Psoas muscle (tissue), 7 donors: ENCODE measurements at regions not wholly inside any gene's neighbourhood (a gene's known extent, or its start where the extent isn't known, plus 50 kb on each side); places are given as distances from the start of the nearest gene placed in this dataset.

ENCODE experiments used
- ATAC-seq, 4 donors: fragments of 200-7000 bp; cut with Tn5 transposase; one replicate each; pipeline ENCODE4 v1.9.1; 2020; ENCODE audit warnings: moderate library complexity in 3 of 4, mild to moderate bottlenecking in 2 of 4
- DNase-seq, 2 donors: peaks; one replicate each; pipeline ENCODE4 v3.0.0-alpha.2; 2020
- H3K27ac ChIP-seq: fragments of 200-600 bp; one replicate; pipeline ENCODE4 v1.8.0; 2022
- H3K27me3 ChIP-seq, 3 donors: fragments of 200-600 bp in 1 of 3; one replicate each; pipeline versions ENCODE4 v1.6.1 to v1.8.0; 2013 to 2022; ENCODE audit warnings: low read length in 2 of 3, mild to moderate bottlenecking in 2 of 3, moderate library complexity in 1 of 3; ENCODE audit not compliant: insufficient read depth in 3 of 3
- H3K36me3 ChIP-seq, 2 donors: fragments of 200-600 bp in 1 of 2; one replicate each; pipeline versions ENCODE4 v1.6.1 to v1.8.0; 2013 to 2022; ENCODE audit warnings: low read depth in 1 of 2, mild to moderate bottlenecking in 1 of 2, moderate library complexity in 1 of 2; ENCODE audit not compliant: insufficient read depth in 1 of 2
- H3K4me1 ChIP-seq: fragments of 200-600 bp; one replicate; pipeline ENCODE4 v1.8.0; 2022
- H3K4me3 ChIP-seq: fragments of 200-600 bp; one replicate; pipeline ENCODE4 v1.8.0; 2022; ENCODE audit warnings: mild to moderate bottlenecking
- H3K9me3 ChIP-seq: fragments of 200-600 bp; one replicate; pipeline ENCODE4 v1.8.0; 2022
- CTCF ChIP-seq: fragments of 200-600 bp; IDR thresholded peaks from one replicate; pipeline ENCODE4 v1.8.0; 2022; ENCODE audit warnings: antibody characterized with exemption
- WGBS, 3 donors: extraction: QIAGEN DNeasy Blood & Tissue Kit; methylation state at CpG; one replicate each; pipeline versions ENCODE4 v1.1.6 to v1.1.7; 2013; 5-methylcytosine and 5-hydroxymethylcytosine counted together
- intact Hi-C, 2 donors: fragments of 100-400 bp; cut with DNase I; formaldehyde crosslinking; loops; one replicate each; pipeline versions ENCODE4 v1.11.0 to v1.14.2; 2022
- donor health status: healthy with polysubstance abuse.
- donor health status: DM: no; HTN: no; CAD: no; lungs with moderate emphysema.
- donor health status: Bipolar disorder and iron deficiency.
- donor health status: healthy.
- donor health status: DM: yes; HTN: yes; CAD: no.
- donor health status: DM: no; HTN: no; CAD: no.
- donor health status: DM: yes; HTN: yes; CAD: no.

- H3K27ac ChIP-seq = no peak overlapping the region
- ATAC-seq = no peak
- WGBS, 3 donors = 56 to 60% (median 57%) methylated on average over 2 of the region's 2 CpGs
- no peaks in the 10 kb centered on the region for H3K4me1 ChIP-seq
- DNase-seq = no peak
- no peak overlapping the region for H3K4me3 ChIP-seq
- H3K36me3 ChIP-seq = no peaks in the 10 kb centered on the region
- no peaks in the 10 kb centered on the region for H3K27me3 ChIP-seq
- intact Hi-C loops = no loop called here
- H3K9me3 ChIP-seq = no peaks in the 10 kb centered on the region
- no peak for TF ChIP-seq CTCF
Observed at GRCh38 chr5:164065266-164065665, 559.8 kb downstream of the MAT2B start.

DNA sequence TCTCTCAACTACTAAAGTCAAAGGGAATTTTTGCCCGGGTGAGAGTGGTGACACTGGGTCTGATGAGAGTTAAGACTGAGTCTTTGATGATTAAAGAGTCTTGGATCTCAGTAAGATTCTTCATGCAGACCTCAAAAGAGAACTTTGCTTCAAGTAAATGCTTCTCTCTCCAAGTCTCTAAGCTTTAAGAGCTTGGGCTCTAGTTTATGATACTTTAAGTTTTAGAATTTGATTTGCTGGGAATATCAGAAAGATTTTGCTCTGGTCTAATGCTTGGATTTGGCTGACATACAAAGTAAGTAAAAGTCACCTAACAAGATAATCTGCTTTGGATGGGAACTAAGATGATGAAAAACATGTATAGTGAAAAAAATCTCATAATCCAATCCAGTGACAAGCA is 566.3 kb downstream of the MAT2B start:
- ATAC-seq (no peak), DNase-seq (no peak)
- Histone ChIP-seq H3K27ac (no peak overlapping the region), H3K9me3 (no peaks in the 10 kb centered on the region), H3K36me3 (no peaks in the 10 kb centered on the region), H3K4me3 (no peak overlapping the region), H3K27me3 (no peaks in the 10 kb centered on the region), H3K4me1 (no peaks in the 10 kb centered on the region)
- WGBS, 3 donors = 68 to 82% (median 73%) methylated on average over 1 of the region's 1 CpG
- TF ChIP-seq CTCF = no peak
- intact Hi-C loops = no loop called here

GRCh38 chr5:164073081-164073480 is 567.7 kb downstream of the MAT2B start:
- intact Hi-C loops = no loop called here
- no peak overlapping the region for H3K4me3 ChIP-seq
- H3K27me3 ChIP-seq = no peaks in the 10 kb centered on the region
- 47 to 58% (median 50%) methylated on average over 3 of the region's 3 CpGs for whole genome bisulfite sequencing, 3 donors
- H3K9me3 ChIP-seq = no peaks in the 10 kb centered on the region
- ATAC-seq (no peak), DNase-seq (no peak)
- H3K36me3 ChIP-seq = no peaks in the 10 kb centered on the region
- no peaks in the 10 kb centered on the region for H3K4me1 ChIP-seq
- TF ChIP-seq CTCF = no peak
- H3K27ac ChIP-seq = no peak overlapping the region

GRCh38 chr5:164076556-164076955 is 571.1 kb downstream of the MAT2B start:
- Histone ChIP-seq H3K9me3 (no peaks in the 10 kb centered on the region), H3K4me1 (no peaks in the 10 kb centered on the region), H3K27me3 (no peaks in the 10 kb centered on the region), H3K36me3 (no peaks in the 10 kb centered on the region), H3K27ac (no peak overlapping the region), H3K4me3 (no peak overlapping the region)
- TF ChIP-seq CTCF = no peak
- ATAC-seq (no peak), DNase-seq (no peak)
- 51 to 65% (median 53%) methylated on average over 4 of the region's 4 CpGs for WGBS, 3 donors
- intact Hi-C loops = no loop called here

DNA sequence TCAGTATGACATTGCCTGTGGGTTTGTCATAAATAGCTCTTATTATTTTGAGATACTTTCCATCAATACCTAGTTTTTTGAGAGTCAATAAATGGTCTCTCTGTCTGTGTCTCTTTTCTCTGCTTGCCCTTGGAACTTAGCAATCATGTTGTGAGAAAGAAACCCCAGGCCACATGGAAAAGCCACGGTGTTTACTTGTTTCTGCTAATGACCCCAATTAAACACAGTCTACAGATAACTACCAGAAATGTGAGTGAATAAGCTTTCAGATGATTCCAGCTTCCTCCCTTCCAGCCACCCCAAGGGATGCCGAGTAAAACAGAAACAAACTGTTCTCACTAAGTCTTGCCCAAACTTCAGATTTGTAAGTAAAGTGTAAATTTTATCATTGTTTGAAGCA is 584.9 kb downstream of the MAT2B start:
- intact Hi-C loops = no loop called here
- WGBS, 3 donors = 28 to 46% (median 32%) methylated on average over 2 of the region's 2 CpGs
- DNase-seq = no peak
- no peaks in the 10 kb centered on the region for H3K36me3 ChIP-seq
- H3K4me1 ChIP-seq = no peaks in the 10 kb centered on the region
- H3K27ac ChIP-seq = no peak overlapping the region
- TF ChIP-seq CTCF = no peak
- no peaks in the 10 kb centered on the region for H3K27me3 ChIP-seq
- no peak overlapping the region for H3K4me3 ChIP-seq
- no peaks in the 10 kb centered on the region for H3K9me3 ChIP-seq
- ATAC-seq = no peak
